Neural progenitor cell (in vitro differentiated cells): ENCODE measurements at regions not wholly inside any gene's neighbourhood (a gene's known extent, or its start where the extent isn't known, plus 50 kb on each side); places are given as distances from the start of the nearest gene placed in this dataset.

Experiments used
- DNase-seq: peaks from one replicate; pipeline ENCODE4 v3.0.0-alpha.2; 2016; ENCODE audit warnings: low spot score
- H2AFZ ChIP-seq: fragments of 200-600 bp; sonication (generic); replicated peaks from 2 replicates; pipeline ENCODE4 v1.6.1; 2016; ENCODE audit warnings: antibody characterized with exemption
- H3F3A ChIP-seq: fragments of 200-600 bp; sonication (generic); 2 replicates; pipeline ENCODE4 v1.6.1; 2016; ENCODE audit warnings: antibody characterized with exemption, low read depth
- H3K27ac ChIP-seq: fragments of 200-600 bp; sonication (generic); 2 replicates; pipeline ENCODE4 v1.5.1; 2016; ENCODE audit warnings: mild to moderate bottlenecking
- H3K27me3 ChIP-seq: fragments of 200-600 bp; sonication (generic); 2 replicates; pipeline ENCODE4 v1.6.1; 2016; ENCODE audit warnings: mild to moderate bottlenecking, moderate library complexity
- H3K36me3 ChIP-seq: fragments of 200-600 bp; sonication (generic); 2 replicates; pipeline ENCODE4 v1.5.1; 2016
- H3K4me1 ChIP-seq: fragments of 200-600 bp; sonication (generic); 2 replicates; pipeline ENCODE4 v1.6.1; 2016; ENCODE audit warnings: mixed run types
- H3K4me2 ChIP-seq: fragments of 200-600 bp; sonication (generic); 2 replicates; pipeline ENCODE4 v1.6.1; 2016
- H3K4me3 ChIP-seq: fragments of 200-600 bp; sonication (generic); 2 replicates; pipeline ENCODE4 v1.5.1; 2016
- H3K79me2 ChIP-seq: fragments of 200-600 bp; sonication (generic); 2 replicates; pipeline ENCODE4 v1.6.1; 2016; ENCODE audit warnings: low read depth
- H3K9ac ChIP-seq: fragments of 200-600 bp; sonication (generic); 2 replicates; pipeline ENCODE4 v1.6.1; 2016
- H3K9me3 ChIP-seq: fragments of 200-600 bp; sonication (generic); 2 replicates; pipeline ENCODE4 v1.5.1; 2016; ENCODE audit warnings: low read depth
- H4K20me1 ChIP-seq: fragments of 200-600 bp; sonication (generic); 2 replicates; pipeline ENCODE4 v1.6.1; 2016; ENCODE audit warnings: low read depth
- H3K27ac Mint-ChIP-seq: 3 replicates; pipeline ENCODE4 v1.8.0; 2021; ENCODE audit warnings: mixed read lengths
- H3K27me3 Mint-ChIP-seq: 2 replicates; pipeline ENCODE4 v1.8.0; 2022; ENCODE audit warnings: low read depth, mild to moderate bottlenecking, inconsistent platforms, moderate library complexity, mixed read lengths; ENCODE audit not compliant: insufficient read depth
- H3K36me3 Mint-ChIP-seq: 3 replicates; pipeline ENCODE4 v1.8.0; 2021; ENCODE audit warnings: mixed read lengths
- H3K4me1 Mint-ChIP-seq: 3 replicates; pipeline ENCODE4 v1.8.0; 2021; ENCODE audit warnings: mixed read lengths
- H3K4me3 Mint-ChIP-seq: 3 replicates; pipeline ENCODE4 v1.8.0; 2021; ENCODE audit warnings: mild to moderate bottlenecking, moderate library complexity, mixed read lengths
- H3K9me3 Mint-ChIP-seq: 3 replicates; pipeline ENCODE4 v1.8.0; 2020; ENCODE audit warnings: mixed read lengths
- EZH2 ChIP-seq: fragments of 200-600 bp; sonication (generic); IDR thresholded peaks from 2 replicates; pipeline ENCODE4 v1.6.1; 2017; ENCODE audit warnings: antibody characterized with exemption, mild to moderate bottlenecking, moderate library complexity
- EZH2phosphoT487 ChIP-seq: fragments of 200-600 bp; sonication (generic); IDR thresholded peaks from 2 replicates; pipeline ENCODE4 v1.6.1; 2017; ENCODE audit warnings: antibody characterized with exemption
- TF ChIP-seq, protein P1 (sequence below): fragments of 200-600 bp; sonication (generic); IDR thresholded peaks from 2 replicates; pipeline ENCODE4 v1.5.1; 2017; ENCODE audit warnings: antibody characterized with exemption, mild to moderate bottlenecking

DNA sequence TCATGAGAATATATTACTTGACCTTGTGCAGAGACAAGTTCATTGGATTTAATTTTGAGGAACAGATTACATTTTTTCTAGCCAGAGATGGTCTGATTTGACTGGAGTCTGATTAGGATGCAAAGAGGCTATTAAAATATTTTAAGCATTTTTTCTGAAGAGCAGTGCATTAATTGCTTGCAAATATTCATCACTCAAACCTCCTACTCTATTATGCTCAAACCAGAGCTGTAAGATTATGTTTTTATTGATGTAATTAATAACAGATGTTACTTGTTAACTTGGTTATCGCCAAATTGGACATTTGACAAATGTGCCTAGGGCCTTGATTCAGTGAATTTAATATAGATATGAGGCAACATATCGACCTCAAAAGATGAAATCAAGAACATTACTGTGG lies 160.9 kb upstream of the SLC13A1 start:
- Mint-ChIP-seq H3K36me3 (no peaks in the 10 kb centered on the region), H3K4me3 (no peak overlapping the region), H3K27ac (no peak overlapping the region), H3K4me1 (peaks cover 7% of the 10 kb centered on the region), H3K9me3 (no peaks in the 10 kb centered on the region), H3K27me3 (no peaks in the 10 kb centered on the region)
- H3K4me1 ChIP-seq, result no peaks in the 10 kb centered on the region
- no peak for DNase-seq
- no peaks in the 10 kb centered on the region for H3K36me3 ChIP-seq
- no peaks in the 10 kb centered on the region for H3K27me3 ChIP-seq
- no peak overlapping the region for H2AFZ ChIP-seq
- no peak overlapping the region for H3K4me3 ChIP-seq
- H3K4me2 ChIP-seq, result no peak overlapping the region
- H4K20me1 ChIP-seq, result no peaks in the 10 kb centered on the region
- H3K9me3 ChIP-seq, result no peaks in the 10 kb centered on the region
- H3K27ac ChIP-seq, result no peak overlapping the region
- TF ChIP-seq EZH2, result no peak
- no peak for TF ChIP-seq EZH2phosphoT487
- H3K79me2 ChIP-seq, result no peaks in the 10 kb centered on the region
- no peak overlapping the region for H3K9ac ChIP-seq
- H3F3A ChIP-seq, result no peaks in the 10 kb centered on the region

DNA sequence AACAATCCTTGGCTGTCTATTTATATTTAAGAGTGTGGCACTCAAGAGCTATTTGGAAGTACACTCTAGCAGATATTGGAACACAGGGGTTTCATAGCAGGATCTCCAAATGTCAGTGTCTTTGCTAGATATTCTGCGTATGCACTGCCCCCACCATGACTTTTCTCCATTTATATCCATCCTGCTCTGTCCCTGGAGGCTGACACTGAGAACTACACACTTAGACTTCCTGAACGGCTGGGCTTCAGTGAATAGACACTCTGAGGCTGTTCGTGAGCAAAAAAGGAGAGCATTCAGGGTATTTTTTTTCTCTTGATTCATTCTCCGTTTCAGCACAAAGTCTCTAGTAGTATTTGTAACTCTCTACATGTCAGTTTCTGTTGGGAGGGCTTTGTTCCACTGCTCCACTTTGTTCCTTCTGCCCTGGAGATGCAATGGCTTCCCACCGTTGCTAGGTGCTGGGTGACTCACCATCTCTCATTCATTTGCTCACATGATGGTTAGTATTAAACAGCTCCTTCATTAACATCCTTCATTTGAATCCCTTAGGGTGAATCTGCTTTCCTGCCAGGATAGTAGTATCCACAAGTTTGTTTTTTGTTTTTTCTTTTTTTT lies 155.9 kb upstream of the SLC13A1 start:
- peak; percentile 24 for DNase-seq
- no peaks in the 10 kb centered on the region for H3K36me3 Mint-ChIP-seq
- no peaks in the 10 kb centered on the region for H3K9me3 ChIP-seq
- peak overlapping the region; percentile 79 for H2AFZ ChIP-seq
- H3F3A ChIP-seq, result no peaks in the 10 kb centered on the region
- H3K36me3 ChIP-seq, result no peaks in the 10 kb centered on the region
- H3K79me2 ChIP-seq, result no peaks in the 10 kb centered on the region
- H3K27me3 Mint-ChIP-seq, result no peaks in the 10 kb centered on the region
- H3K4me1 Mint-ChIP-seq, result peaks cover 19% of the 10 kb centered on the region
- H4K20me1 ChIP-seq, result no peaks in the 10 kb centered on the region
- H3K27ac Mint-ChIP-seq, result peak overlapping the region; percentile 97
- peak overlapping the region; percentile 67 for H3K4me3 Mint-ChIP-seq
- H3K9me3 Mint-ChIP-seq, result peaks cover 3% of the 10 kb centered on the region
- no peak overlapping the region for H3K4me3 ChIP-seq
- H3K9ac ChIP-seq, result no peak overlapping the region
- TF ChIP-seq, protein P1, sequence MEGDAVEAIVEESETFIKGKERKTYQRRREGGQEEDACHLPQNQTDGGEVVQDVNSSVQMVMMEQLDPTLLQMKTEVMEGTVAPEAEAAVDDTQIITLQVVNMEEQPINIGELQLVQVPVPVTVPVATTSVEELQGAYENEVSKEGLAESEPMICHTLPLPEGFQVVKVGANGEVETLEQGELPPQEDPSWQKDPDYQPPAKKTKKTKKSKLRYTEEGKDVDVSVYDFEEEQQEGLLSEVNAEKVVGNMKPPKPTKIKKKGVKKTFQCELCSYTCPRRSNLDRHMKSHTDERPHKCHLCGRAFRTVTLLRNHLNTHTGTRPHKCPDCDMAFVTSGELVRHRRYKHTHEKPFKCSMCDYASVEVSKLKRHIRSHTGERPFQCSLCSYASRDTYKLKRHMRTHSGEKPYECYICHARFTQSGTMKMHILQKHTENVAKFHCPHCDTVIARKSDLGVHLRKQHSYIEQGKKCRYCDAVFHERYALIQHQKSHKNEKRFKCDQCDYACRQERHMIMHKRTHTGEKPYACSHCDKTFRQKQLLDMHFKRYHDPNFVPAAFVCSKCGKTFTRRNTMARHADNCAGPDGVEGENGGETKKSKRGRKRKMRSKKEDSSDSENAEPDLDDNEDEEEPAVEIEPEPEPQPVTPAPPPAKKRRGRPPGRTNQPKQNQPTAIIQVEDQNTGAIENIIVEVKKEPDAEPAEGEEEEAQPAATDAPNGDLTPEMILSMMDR, result peak; percentile 34
- no peak for TF ChIP-seq EZH2
- no peak overlapping the region for H3K27ac ChIP-seq
- no peaks in the 10 kb centered on the region for H3K4me1 ChIP-seq
- H3K27me3 ChIP-seq, result no peaks in the 10 kb centered on the region
- H3K4me2 ChIP-seq, result no peak overlapping the region

DNA sequence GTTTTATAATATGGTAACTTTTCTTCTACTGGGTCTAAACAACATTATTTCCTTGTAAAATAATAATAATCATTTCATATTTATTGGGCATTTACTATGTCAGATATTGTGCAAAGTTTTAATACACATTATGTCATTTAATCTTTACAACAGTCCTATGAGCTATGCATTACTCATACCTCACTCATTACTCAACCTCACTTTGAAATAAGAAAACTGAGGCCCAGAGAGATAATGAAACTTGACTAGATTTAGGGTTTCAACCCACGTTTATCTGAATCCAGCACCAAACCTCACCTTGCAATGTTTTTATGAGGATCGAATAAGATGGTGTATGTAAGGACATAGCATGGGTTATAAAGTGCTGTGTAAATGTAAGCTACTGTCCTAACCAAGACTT lies 153.2 kb upstream of the SLC13A1 start:
- Histone ChIP-seq H3K4me3 (no peak overlapping the region), H3K4me2 (no peak overlapping the region), H3K9ac (no peak overlapping the region), H3K27ac (no peak overlapping the region), H3F3A (no peaks in the 10 kb centered on the region), H3K79me2 (no peaks in the 10 kb centered on the region), H3K36me3 (no peaks in the 10 kb centered on the region), H2AFZ (no peak overlapping the region), H3K9me3 (no peaks in the 10 kb centered on the region), H4K20me1 (no peaks in the 10 kb centered on the region), H3K4me1 (no peaks in the 10 kb centered on the region), H3K27me3 (no peaks in the 10 kb centered on the region)
- Mint-ChIP-seq H3K9me3 (peaks cover 3% of the 10 kb centered on the region), H3K4me3 (no peak overlapping the region), H3K36me3 (no peaks in the 10 kb centered on the region), H3K4me1 (peaks cover 19% of the 10 kb centered on the region), H3K27me3 (no peaks in the 10 kb centered on the region), H3K27ac (no peak overlapping the region)
- TF ChIP-seq EZH2, result no peak
- TF ChIP-seq, protein P1, result no peak
- no peak for TF ChIP-seq EZH2phosphoT487
- no peak for DNase-seq
